H9 (cell line): ENCODE measurements at regions not wholly inside any gene's neighbourhood (a gene's known extent, or its start where the extent isn't known, plus 50 kb on each side); places are given as distances from the start of the nearest gene placed in this dataset.

Source experiments
- DNase-seq: peaks from one replicate; pipeline ENCODE4 v3.0.0-alpha.2; 2017
- H2AFZ ChIP-seq: one replicate; pipeline ENCODE4 v1.6.1; 2013; ENCODE audit warnings: mild to moderate bottlenecking, low read length, control low read depth, moderate library complexity
- H2AK5ac ChIP-seq: 2 replicates; pipeline ENCODE4 v1.6.1; 2013; ENCODE audit warnings: low read length, control low read depth, mixed read lengths; ENCODE audit not compliant: insufficient read length
- H2BK120ac ChIP-seq: one replicate; pipeline ENCODE4 v1.6.1; 2013; ENCODE audit warnings: low read depth, mild to moderate bottlenecking, low read length, control low read depth, inconsistent platforms; ENCODE audit not compliant: poor library complexity, severe bottlenecking
- H2BK12ac ChIP-seq: 2 replicates; pipeline ENCODE4 v1.6.1; 2013; ENCODE audit warnings: low read length, control low read depth, mixed read lengths, low read depth; ENCODE audit not compliant: insufficient read length
- H2BK15ac ChIP-seq: 2 replicates; pipeline ENCODE4 v1.6.1; 2013; ENCODE audit warnings: low read depth, low read length, control low read depth
- H2BK20ac ChIP-seq: one replicate; pipeline ENCODE4 v1.6.1; 2013; ENCODE audit warnings: low read depth, mild to moderate bottlenecking, low read length, control low read depth, inconsistent platforms; ENCODE audit not compliant: poor library complexity, severe bottlenecking
- H2BK5ac ChIP-seq: 2 replicates; pipeline ENCODE4 v1.6.1; 2013; ENCODE audit warnings: low read length, control low read depth, mixed read lengths; ENCODE audit not compliant: insufficient read length
- H3K14ac ChIP-seq: 2 replicates; pipeline ENCODE4 v1.6.1; 2013; ENCODE audit warnings: low read length, control low read depth; ENCODE audit not compliant: insufficient read depth
- H3K18ac ChIP-seq: 2 replicates; pipeline ENCODE4 v1.6.1; 2013; ENCODE audit warnings: low read depth, mild to moderate bottlenecking, mixed read lengths, low read length, control low read depth; ENCODE audit not compliant: insufficient read length
- H3K23ac ChIP-seq: 2 replicates; pipeline ENCODE4 v1.6.1; 2013; ENCODE audit warnings: low read length, control low read depth, mixed read lengths, low read depth; ENCODE audit not compliant: insufficient read length
- H3K23me2 ChIP-seq: 2 replicates; pipeline ENCODE4 v1.6.1; 2013; ENCODE audit warnings: low read depth, mild to moderate bottlenecking, mixed read lengths, low read length, control low read depth; ENCODE audit not compliant: insufficient read length, poor library complexity, severe bottlenecking
- H3K27ac ChIP-seq: 2 replicates; pipeline ENCODE4 v1.5.1; 2013; ENCODE audit warnings: low read length, control low read depth, mixed read lengths, low read depth; ENCODE audit not compliant: insufficient read length
- H3K27me3 ChIP-seq: 2 replicates; pipeline ENCODE4 v1.6.1; 2013; ENCODE audit warnings: low read length, control low read depth, inconsistent platforms; ENCODE audit not compliant: insufficient read depth
- H3K4ac ChIP-seq: 2 replicates; pipeline ENCODE4 v1.6.1; 2013; ENCODE audit warnings: low read depth, mild to moderate bottlenecking, control low read depth, inconsistent platforms, low read length, moderate library complexity
- H3K4me1 ChIP-seq: 2 replicates; pipeline ENCODE4 v1.6.1; 2013; ENCODE audit warnings: low read length, control low read depth, inconsistent platforms; ENCODE audit not compliant: insufficient read depth
- H3K4me2 ChIP-seq: 2 replicates; pipeline ENCODE4 v1.6.1; 2013; ENCODE audit warnings: low read length, control low read depth, mixed read lengths; ENCODE audit not compliant: insufficient read length, insufficient read depth
- H3K56ac ChIP-seq: 2 replicates; pipeline ENCODE4 v1.6.1; 2013; ENCODE audit warnings: low read depth, mild to moderate bottlenecking, mixed read lengths, low read length, control low read depth; ENCODE audit not compliant: insufficient read length
- H3K79me1 ChIP-seq: 2 replicates; pipeline ENCODE4 v1.6.1; 2013; ENCODE audit warnings: low read depth, mild to moderate bottlenecking, moderate library complexity, low read length, control low read depth, inconsistent platforms; ENCODE audit not compliant: insufficient read depth, poor library complexity, severe bottlenecking
- H3K79me2 ChIP-seq: 2 replicates; pipeline ENCODE4 v1.6.1; 2013; ENCODE audit warnings: low read length, control low read depth, inconsistent platforms; ENCODE audit not compliant: insufficient read depth
- H3K9ac ChIP-seq: 2 replicates; pipeline ENCODE4 v1.6.1; 2013; ENCODE audit warnings: low read length, control low read depth, mixed read lengths; ENCODE audit not compliant: insufficient read length; ENCODE audit errors: extremely low read depth
- H3K9me3 ChIP-seq: one replicate; pipeline ENCODE4 v1.6.1; 2013; ENCODE audit warnings: low read depth, low read length, inconsistent platforms; ENCODE audit not compliant: control insufficient read depth
- H3T11ph ChIP-seq: one replicate; pipeline ENCODE4 v1.6.1; 2013; ENCODE audit warnings: mild to moderate bottlenecking, low read length, control low read depth, inconsistent platforms
- H4K20me1 ChIP-seq: one replicate; pipeline ENCODE4 v1.6.1; 2013; ENCODE audit not compliant: control insufficient read depth, insufficient read length, insufficient read depth
- H4K5ac ChIP-seq: 2 replicates; pipeline ENCODE4 v1.6.1; 2013; ENCODE audit warnings: low read depth, mild to moderate bottlenecking, mixed read lengths, low read length, control low read depth; ENCODE audit not compliant: insufficient read length
- H4K8ac ChIP-seq: replicated peaks from 2 replicates; pipeline ENCODE4 v1.6.1; 2013; ENCODE audit warnings: low read length, control low read depth, mixed read lengths, low read depth; ENCODE audit not compliant: insufficient read length
- H4K91ac ChIP-seq: 2 replicates; pipeline ENCODE4 v1.6.1; 2013; ENCODE audit warnings: low read depth, mild to moderate bottlenecking, moderate library complexity, mixed read lengths, low read length, control low read depth; ENCODE audit not compliant: insufficient read length
- H3K27ac Mint-ChIP-seq, 3 experiments: 2 replicates in 2 of 3; 3 replicates in 1 of 3; pipeline ENCODE4 v1.8.0; 2020 to 2021; ENCODE audit warnings: mixed read lengths in 3 of 3, mild to moderate bottlenecking in 1 of 3, moderate library complexity in 1 of 3
- H3K27me3 Mint-ChIP-seq: 2 replicates; pipeline ENCODE4 v1.8.0; 2021; ENCODE audit warnings: low read depth, mild to moderate bottlenecking, moderate library complexity, mixed read lengths
- H3K36me3 Mint-ChIP-seq, 3 experiments: 2 replicates in 2 of 3; 3 replicates in 1 of 3; pipeline ENCODE4 v1.8.0; 2020 to 2021; ENCODE audit warnings: low read depth in 3 of 3, mixed read lengths in 3 of 3; ENCODE audit not compliant: insufficient read depth in 1 of 3
- H3K4me1 Mint-ChIP-seq, 2 experiments: 2 replicates each; pipeline ENCODE4 v1.8.0; 2020; ENCODE audit warnings: mixed read lengths in 2 of 2
- H3K4me3 Mint-ChIP-seq, 2 experiments: 2 replicates in 1 of 2; 3 replicates in 1 of 2; pipeline ENCODE4 v1.8.0; 2020 to 2021; ENCODE audit warnings: mild to moderate bottlenecking in 2 of 2, mixed read lengths in 2 of 2, moderate library complexity in 1 of 2
- H3K9me3 Mint-ChIP-seq, 2 experiments: 2 replicates in 1 of 2; 3 replicates in 1 of 2; pipeline ENCODE4 v1.8.0; 2020; ENCODE audit warnings: mild to moderate bottlenecking in 2 of 2, mixed read lengths in 2 of 2, moderate library complexity in 1 of 2
- CTCF ChIP-seq: fragments of 200-600 bp; sonication (generic); conservative IDR thresholded peaks from 3 replicates; pipeline ENCODE4 v1.8.0; 2021; ENCODE audit warnings: antibody characterized with exemption, mild to moderate bottlenecking
- WGBS: extraction: QIAGEN DNeasy Blood & Tissue Kit; methylation state at CpG from one replicate; pipeline ENCODE4 v1.1.7; 2013; ENCODE audit warnings: missing lambda C conversion rate, low lambda C conversion rate, mixed read lengths; ENCODE audit not compliant: insufficient read length; ENCODE audit errors: extremely low coverage; 5-methylcytosine and 5-hydroxymethylcytosine counted together

DNA sequence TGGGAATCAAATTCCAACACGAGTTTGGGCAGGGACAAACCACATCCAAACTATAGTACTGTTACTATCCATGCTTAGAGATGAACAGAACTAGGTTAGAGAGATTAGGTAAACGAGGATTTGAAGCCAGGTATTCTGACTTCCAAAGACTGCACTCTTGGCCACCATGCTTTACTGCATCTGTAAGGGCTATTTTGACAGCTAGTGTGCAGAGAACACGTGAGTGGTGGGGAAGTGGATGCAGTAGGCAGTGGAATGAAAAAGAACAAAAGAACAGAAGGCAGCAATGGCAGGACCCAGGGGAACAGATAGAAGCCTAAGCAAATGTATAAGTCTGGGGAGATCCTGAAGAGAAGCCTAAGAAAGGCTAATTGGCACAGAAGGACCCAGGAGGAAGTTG lies 59.1 kb upstream of the GJA8 start:
- Histone ChIP-seq H4K91ac (no peak overlapping the region), H3K23ac (no peak overlapping the region), H3K4me1 (0 out of 2 replicates have a peak, but pooled peaks cover 1% of the 10 kb centered on the region), H4K8ac (no peak overlapping the region), H3K23me2 (no peaks in the 10 kb centered on the region), H3K79me2 (no peaks in the 10 kb centered on the region), H3K4me2 (no peak overlapping the region), H4K20me1 (no peaks in the 10 kb centered on the region), H3K27me3 (no peaks in the 10 kb centered on the region), H3K9ac (no peak overlapping the region), H3K79me1 (no peaks in the 10 kb centered on the region), H2BK20ac (no peak overlapping the region), H4K5ac (no peak overlapping the region), H3K56ac (no peak overlapping the region), H2AK5ac (no peak overlapping the region), H3K27ac (no peak overlapping the region), H3K14ac (no peak overlapping the region), H2AFZ (no peak overlapping the region), H3K9me3 (no peaks in the 10 kb centered on the region), H3K4ac (no peak overlapping the region), H2BK12ac (no peak overlapping the region), H2BK15ac (no peak overlapping the region; the same call in 1 of the 2 replicates), H2BK120ac (no peak overlapping the region), H3K18ac (no peak overlapping the region), H3T11ph (no peak overlapping the region), H2BK5ac (no peak overlapping the region)
- H3K27ac Mint-ChIP-seq, result no peak overlapping the region
- WGBS, result no CpG with 5 or more reads among the region's 3 CpGs
- H3K36me3 Mint-ChIP-seq, result 0 out of 7 replicates have a peak, but pooled peaks cover 0 to 5% (median 0%) of the 10 kb centered on the region in 3 experiments
- TF ChIP-seq CTCF, result no peak
- no peak for DNase-seq
- H3K27me3 Mint-ChIP-seq, result peaks cover 8% of the 10 kb centered on the region
- no peak overlapping the region for H3K4me3 Mint-ChIP-seq
- H3K9me3 Mint-ChIP-seq, result no peaks in the 10 kb centered on the region
- H3K4me1 Mint-ChIP-seq, result peaks cover 21 to 23% of the 10 kb centered on the region in 2 experiments
